IMR-90 (cell line): ENCODE measurements at regions not wholly inside any gene's neighbourhood (a gene's known extent, or its start where the extent isn't known, plus 50 kb on each side); places are given as distances from the start of the nearest gene placed in this dataset.

Source experiments
- ATAC-seq: fragments of 200-7000 bp; cut with Tn5 transposase; 2 replicates; pipeline ENCODE4 v1.9.1; 2020; ENCODE audit warnings: low read depth, mild to moderate bottlenecking, moderate library complexity
- BruUV-seq: library from RNA; stranded (reverse); fragments of 400-500 nt; replicated peaks from 2 replicates; lab custom pipeline; 2021; lab: Mats Ljungman, UMichigan
- CTCF ChIA-PET: fragments of 300-600 bp; formaldehyde crosslinking; extraction: SDS; loops from one replicate; lab custom pipeline; 2021; ENCODE audit warnings: antibody characterized with exemption; lab: Yijun Ruan, JAX
- POLR2A ChIA-PET: fragments of 300-600 bp; sonication (Branson Sonifier 250); formaldehyde crosslinking; loops from one replicate; lab custom pipeline; 2022; ENCODE audit warnings: antibody characterized with exemption; ENCODE audit not compliant: unreplicated experiment; lab: Charles Lee
- DNase-seq: peaks from one replicate; pipeline ENCODE4 v3.0.0; 2013
- H2AFZ ChIP-seq: replicated peaks from 2 replicates; pipeline ENCODE3; 2013; ENCODE audit warnings: low read length, mild to moderate bottlenecking; ENCODE audit not compliant: poor library complexity
- H2AK5ac ChIP-seq: 2 replicates; pipeline ENCODE4 v1.6.1; 2013; ENCODE audit warnings: low read depth, low read length, inconsistent platforms
- H2AK9ac ChIP-seq: replicated peaks from 2 replicates; pipeline ENCODE3; 2013; ENCODE audit warnings: mild to moderate bottlenecking, low read depth, low read length, moderate library complexity; ENCODE audit not compliant: poor library complexity
- H2BK120ac ChIP-seq: 2 replicates; pipeline ENCODE4 v1.6.1; 2013; ENCODE audit warnings: low read depth, low read length, inconsistent platforms
- H2BK15ac ChIP-seq: 3 replicates; pipeline ENCODE4 v1.6.1; 2013; ENCODE audit warnings: low read depth, low read length, inconsistent platforms
- H2BK20ac ChIP-seq: 2 replicates; pipeline ENCODE4 v1.6.1; 2013; ENCODE audit warnings: low read depth, mild to moderate bottlenecking, inconsistent platforms, low read length, moderate library complexity
- H2BK5ac ChIP-seq: 2 replicates; pipeline ENCODE4 v1.6.1; 2013; ENCODE audit warnings: mild to moderate bottlenecking, low read depth, low read length, inconsistent platforms; ENCODE audit not compliant: poor library complexity, severe bottlenecking
- H3K14ac ChIP-seq: replicated peaks from 2 replicates; pipeline ENCODE4 v1.6.1; 2013; ENCODE audit warnings: low read depth, low read length, inconsistent platforms
- H3K18ac ChIP-seq: 2 replicates; pipeline ENCODE4 v1.6.1; 2013; ENCODE audit warnings: low read depth, low read length, control low read depth
- H3K23ac ChIP-seq: 2 replicates; pipeline ENCODE4 v1.6.1; 2013; ENCODE audit warnings: low read depth, low read length, inconsistent platforms
- H3K27ac ChIP-seq: 2 replicates; pipeline ENCODE4 v1.5.1; 2013; ENCODE audit warnings: mild to moderate bottlenecking, control low read depth, low read length; ENCODE audit not compliant: insufficient read depth
- H3K27me3 ChIP-seq: 2 replicates; pipeline ENCODE4 v1.6.1; 2013; ENCODE audit warnings: low read length; ENCODE audit not compliant: control insufficient read depth, insufficient read depth
- H3K36me3 ChIP-seq: 2 replicates; pipeline ENCODE4 v1.6.1; 2013; ENCODE audit warnings: low read length, mixed read lengths; ENCODE audit not compliant: control insufficient read depth, insufficient read depth
- H3K4ac ChIP-seq: 2 replicates; pipeline ENCODE4 v1.6.1; 2013; ENCODE audit warnings: low read depth, low read length, inconsistent platforms
- H3K4me1 ChIP-seq: 2 replicates; pipeline ENCODE4 v1.6.1; 2013; ENCODE audit warnings: low read length, mixed read lengths; ENCODE audit not compliant: control insufficient read depth, insufficient read depth
- H3K4me2 ChIP-seq: 2 replicates; pipeline ENCODE4 v1.6.1; 2013; ENCODE audit warnings: low read depth, mild to moderate bottlenecking, control low read depth, low read length, moderate library complexity
- H3K4me3 ChIP-seq: 2 replicates; pipeline ENCODE4 v1.5.1; 2013; ENCODE audit warnings: low read depth, mild to moderate bottlenecking, control low read depth, low read length, moderate library complexity; ENCODE audit not compliant: insufficient read depth
- H3K56ac ChIP-seq: 2 replicates; pipeline ENCODE4 v1.6.1; 2013; ENCODE audit warnings: low read length, inconsistent platforms; ENCODE audit not compliant: insufficient read depth; ENCODE audit errors: extremely low read depth
- H3K79me1 ChIP-seq, 2 experiments: 2 replicates each; pipeline ENCODE4 v1.6.1; 2013; ENCODE audit warnings: low read length in 2 of 2, inconsistent platforms in 1 of 2, low read depth in 1 of 2
- H3K9ac ChIP-seq: 2 replicates; pipeline ENCODE4 v1.6.1; 2013; ENCODE audit warnings: low read depth, low read length, control low read depth
- H3K9me1 ChIP-seq: 2 replicates; pipeline ENCODE4 v1.6.1; 2013; ENCODE audit warnings: low read length, inconsistent platforms; ENCODE audit not compliant: insufficient read depth
- H3K9me3 ChIP-seq: 2 replicates; pipeline ENCODE4 v1.6.1; 2013; ENCODE audit warnings: low read length; ENCODE audit not compliant: control insufficient read depth, insufficient read depth
- H4K20me1 ChIP-seq: 2 replicates; pipeline ENCODE4 v1.6.1; 2013; ENCODE audit warnings: low read length, inconsistent platforms; ENCODE audit not compliant: insufficient read depth
- H4K5ac ChIP-seq: 2 replicates; pipeline ENCODE4 v1.6.1; 2013; ENCODE audit warnings: mild to moderate bottlenecking, low read depth, low read length, control low read depth
- H4K8ac ChIP-seq, 2 experiments: 2 replicates each; pipeline ENCODE4 v1.6.1; 2013; ENCODE audit warnings: low read depth in 2 of 2, low read length in 2 of 2, control low read depth in 1 of 2, inconsistent platforms in 1 of 2
- H4K91ac ChIP-seq: 2 replicates; pipeline ENCODE4 v1.6.1; 2013; ENCODE audit warnings: low read depth, low read length, inconsistent platforms; ENCODE audit not compliant: insufficient read depth
- BHLHE40 ChIP-seq: fragments of 150-350 bp; IDR thresholded peaks from 2 replicates; pipeline ENCODE4 v1.6.1; 2016; ENCODE audit warnings: mild to moderate bottlenecking, low read depth, low read length
- CEBPB ChIP-seq: IDR thresholded peaks from 2 replicates; pipeline ENCODE4 v1.6.1; 2012; ENCODE audit warnings: low read depth, low read length, improper control_type of control experiment
- CHD1 ChIP-seq: IDR thresholded peaks from 2 replicates; pipeline ENCODE4 v1.6.1; 2012; ENCODE audit warnings: low read depth, low read length, improper control_type of control experiment
- CTCF ChIP-seq: conservative IDR thresholded peaks from 2 replicates; pipeline ENCODE4 v1.5.1; 2012; ENCODE audit warnings: mild to moderate bottlenecking, low read depth, low read length, improper control_type of control experiment
- ELK1 ChIP-seq: fragments of 150-350 bp; IDR thresholded peaks from 2 replicates; pipeline ENCODE4 v1.6.1; 2016; ENCODE audit warnings: low read depth, mild to moderate bottlenecking, low read length, moderate library complexity, borderline replicate concordance
- FOS ChIP-seq: fragments of 150-350 bp; IDR thresholded peaks from 2 replicates; pipeline ENCODE4 v1.6.1; 2016; ENCODE audit warnings: low read depth, low read length
- MAFK ChIP-seq: IDR thresholded peaks from 2 replicates; pipeline ENCODE4 v1.6.1; 2012; ENCODE audit warnings: low read depth, low read length, improper control_type of control experiment
- NFE2L2 ChIP-seq: fragments of 150-350 bp; IDR thresholded peaks from 2 replicates; pipeline ENCODE4 v1.6.1; 2016; ENCODE audit warnings: low read depth, mild to moderate bottlenecking, low read length
- RAD21 ChIP-seq: IDR thresholded peaks from 2 replicates; pipeline ENCODE4 v1.6.1; 2012; ENCODE audit warnings: low read length, improper control_type of control experiment
- RCOR1 ChIP-seq: IDR thresholded peaks from 2 replicates; pipeline ENCODE4 v1.6.1; 2012; ENCODE audit warnings: mild to moderate bottlenecking, low read length, improper control_type of control experiment; ENCODE audit not compliant: insufficient replicate concordance
- RFX5 ChIP-seq: IDR thresholded peaks from 2 replicates; pipeline ENCODE4 v1.8.0; 2012; ENCODE audit warnings: low read depth, mild to moderate bottlenecking, low read length, moderate library complexity
- SMC3 ChIP-seq: fragments of 150-350 bp; IDR thresholded peaks from 2 replicates; pipeline ENCODE4 v1.6.1; 2016; ENCODE audit warnings: low read depth, mild to moderate bottlenecking, antibody characterized with exemption, low read length, moderate library complexity
- USF2 ChIP-seq: fragments of 150-350 bp; IDR thresholded peaks from 2 replicates; pipeline ENCODE4 v1.6.1; 2017; ENCODE audit warnings: mild to moderate bottlenecking, antibody characterized with exemption, low read length, low read depth
- WGBS, 2 experiments: methylation state at CpG; one replicate each; pipeline versions ENCODE4 v1.1.5 to v1.1.7; 2013; ENCODE audit warnings: missing lambda C conversion rate in 2 of 2; ENCODE audit not compliant: insufficient read length in 1 of 2; ENCODE audit errors: extremely low coverage in 2 of 2; 5-methylcytosine and 5-hydroxymethylcytosine counted together
- dilution Hi-C: fragments of 300-500 bp; cut with HindIII; formaldehyde crosslinking; loops from one replicate; pipeline ENCODE4 v1.14.3; 2018; ENCODE audit warnings: low sequenced_read_pairs; ENCODE audit not compliant: unreplicated experiment
- in situ Hi-C: fragments of 300-500 bp; cut with MboI; formaldehyde crosslinking; loops from 3 replicates; pipeline ENCODE4 v1.14.3; 2019; ENCODE audit warnings: low sequenced_read_pairs, inconsistent platforms, mixed read lengths
- intact Hi-C: fragments of 100-400 bp; cut with micrococcal nuclease; formaldehyde crosslinking; loops from 2 replicates; pipeline ENCODE4 v1.10.0; 2022

GRCh38 chr11:37861671-37862070, 1263.6 kb upstream of the RAG2 start:
- Histone ChIP-seq H3K18ac (no peak overlapping the region), H2AFZ (no peak overlapping the region), H2BK120ac (no peak overlapping the region), H3K23ac (no peak overlapping the region), H2BK20ac (no peak overlapping the region), H2AK9ac (no peak overlapping the region), H3K9me1 (no peaks in the 10 kb centered on the region), H4K91ac (no peak overlapping the region), H3K36me3 (no peaks in the 10 kb centered on the region), H2BK15ac (no peak overlapping the region), H4K20me1 (no peaks in the 10 kb centered on the region), H3K9ac (no peak overlapping the region), H4K5ac (no peak overlapping the region), H3K79me1 (no peaks in the 10 kb centered on the region), H3K4me1 (no peaks in the 10 kb centered on the region), H3K27ac (no peak overlapping the region), H3K9me3 (no peaks in the 10 kb centered on the region), H3K27me3 (no peaks in the 10 kb centered on the region), H3K4me2 (no peak overlapping the region), H4K8ac (no peak overlapping the region), H3K14ac (no peak overlapping the region), H3K56ac (no peak overlapping the region), H3K4me3 (no peak overlapping the region), H2AK5ac (no peak overlapping the region), H2BK5ac (no peak overlapping the region), H3K4ac (no peak overlapping the region)
- WGBS, 2 experiments: no CpG with 5 or more reads among the region's 1 CpG
- intact Hi-C loops (no loop called here), dilution Hi-C loops (no loop called here), in situ Hi-C loops (no loop called here)
- POLR2A ChIA-PET: no interaction called here
- CTCF ChIA-PET: no interaction called here
- BruUV-seq: no TSS peak
- DNase-seq (no peak), ATAC-seq (no peak)
- TF ChIP-seq RFX5 (no peak), RCOR1 (no peak), CEBPB (no peak), RAD21 (no peak), FOS (no peak), CHD1 (no peak), USF2 (no peak), BHLHE40 (no peak), SMC3 (no peak), CTCF (no peak), MAFK (no peak), NFE2L2 (no peak), ELK1 (no peak)
